Ishikawa (cell line): ENCODE measurements at regions not wholly inside any gene's neighbourhood (a gene's known extent, or its start where the extent isn't known, plus 50 kb on each side); places are given as distances from the start of the nearest gene placed in this dataset.

Source experiments
- CEBPB ChIP-seq: IDR thresholded peaks from 2 replicates; pipeline ENCODE4 v1.6.1; 2012
- CREB1 ChIP-seq: IDR thresholded peaks from 2 replicates; pipeline ENCODE4 v1.6.1; 2012; ENCODE audit warnings: low read depth
- EGR1 ChIP-seq: IDR thresholded peaks from 2 replicates; pipeline ENCODE4 v1.6.1; 2012
- EP300 ChIP-seq: IDR thresholded peaks from 2 replicates; pipeline ENCODE4 v1.6.1; 2012; ENCODE audit warnings: borderline replicate concordance
- FOXM1 ChIP-seq: IDR thresholded peaks from 2 replicates; pipeline ENCODE4 v1.6.1; 2012; ENCODE audit warnings: low read depth, borderline replicate concordance
- NFIC ChIP-seq: IDR thresholded peaks from 2 replicates; pipeline ENCODE4 v1.6.1; 2012
- RAD21 ChIP-seq: IDR thresholded peaks from 2 replicates; pipeline ENCODE4 v1.6.1; 2012; ENCODE audit warnings: low read depth
- TAF1 ChIP-seq: IDR thresholded peaks from 2 replicates; pipeline ENCODE4 v1.6.1; 2012; ENCODE audit warnings: low read depth, mild to moderate bottlenecking
- TCF12 ChIP-seq: IDR thresholded peaks from 2 replicates; pipeline ENCODE4 v1.6.1; 2012; ENCODE audit warnings: low read depth
- TEAD4 ChIP-seq: IDR thresholded peaks from 2 replicates; pipeline ENCODE4 v1.6.1; 2012
- YY1 ChIP-seq: IDR thresholded peaks from 2 replicates; pipeline ENCODE4 v1.6.1; 2012; ENCODE audit warnings: low read depth
- ZBTB7A ChIP-seq: IDR thresholded peaks from 2 replicates; pipeline ENCODE4 v1.6.1; 2012; ENCODE audit warnings: low read depth
- TF ChIP-seq, protein P1 (sequence below): IDR thresholded peaks from 2 replicates; pipeline ENCODE4 v1.6.1; 2012
- TF ChIP-seq, protein P2 (sequence below): IDR thresholded peaks from 2 replicates; pipeline ENCODE4 v1.6.1; 2012
- TF ChIP-seq, protein P3 (sequence below): IDR thresholded peaks from 2 replicates; pipeline ENCODE4 v1.6.1; 2012; ENCODE audit warnings: low read depth, mild to moderate bottlenecking

DNA sequence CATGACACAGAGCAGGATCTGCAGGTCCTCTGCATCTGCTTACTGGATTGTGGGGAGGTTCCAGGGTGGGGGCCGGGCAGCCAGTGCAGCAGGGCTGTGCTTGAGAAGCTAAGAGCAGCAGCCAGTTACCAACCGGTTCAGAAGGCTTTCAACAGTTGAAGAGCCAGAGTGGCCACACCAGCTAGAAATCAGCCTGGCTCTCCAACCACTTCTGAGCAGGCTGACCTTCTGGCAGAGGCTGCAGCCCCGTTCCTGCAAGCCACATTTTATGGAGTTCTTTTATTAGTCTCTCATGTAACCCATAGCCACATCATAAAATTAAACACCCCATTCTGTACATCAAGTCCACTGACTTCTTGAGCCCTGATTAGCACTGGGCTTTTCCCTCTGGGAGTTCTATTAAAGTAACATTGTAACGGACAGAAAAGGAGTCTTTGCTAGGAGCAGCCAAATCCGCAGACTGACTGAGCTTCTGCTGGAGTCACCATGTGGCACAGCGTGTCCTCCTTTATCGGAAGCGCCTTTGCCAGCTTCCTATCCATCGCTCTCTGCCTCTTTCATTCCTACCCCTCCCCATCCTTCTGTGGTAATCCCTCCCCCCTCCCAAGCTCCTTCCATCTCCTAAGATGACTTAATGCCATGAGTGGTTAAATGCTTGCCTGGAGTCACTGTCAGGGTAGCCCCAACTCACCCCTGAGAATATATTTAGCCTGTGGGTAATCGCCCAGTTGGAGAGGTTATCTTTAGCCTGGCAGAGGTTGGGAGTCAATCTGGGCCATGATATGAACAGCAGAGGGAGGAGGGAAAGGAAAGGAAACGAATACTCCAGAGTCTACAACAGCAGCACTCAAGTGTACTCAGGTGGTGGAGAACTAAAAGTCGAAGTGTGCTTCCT, 138.5 kb upstream of the HES1 start:
- TF ChIP-seq, protein P1, sequence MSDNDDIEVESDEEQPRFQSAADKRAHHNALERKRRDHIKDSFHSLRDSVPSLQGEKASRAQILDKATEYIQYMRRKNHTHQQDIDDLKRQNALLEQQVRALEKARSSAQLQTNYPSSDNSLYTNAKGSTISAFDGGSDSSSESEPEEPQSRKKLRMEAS = no peak
- TF ChIP-seq, protein P2, sequence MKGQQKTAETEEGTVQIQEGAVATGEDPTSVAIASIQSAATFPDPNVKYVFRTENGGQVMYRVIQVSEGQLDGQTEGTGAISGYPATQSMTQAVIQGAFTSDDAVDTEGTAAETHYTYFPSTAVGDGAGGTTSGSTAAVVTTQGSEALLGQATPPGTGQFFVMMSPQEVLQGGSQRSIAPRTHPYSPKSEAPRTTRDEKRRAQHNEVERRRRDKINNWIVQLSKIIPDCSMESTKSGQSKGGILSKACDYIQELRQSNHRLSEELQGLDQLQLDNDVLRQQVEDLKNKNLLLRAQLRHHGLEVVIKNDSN = no peak
- TF ChIP-seq NFIC (no peak), EGR1 (no peak), TEAD4 (no peak), CREB1 (no peak), ZBTB7A (no peak), YY1 (no peak), TCF12 (no peak), FOXM1 (no peak), CEBPB (no peak)
- TF ChIP-seq, protein P3, sequence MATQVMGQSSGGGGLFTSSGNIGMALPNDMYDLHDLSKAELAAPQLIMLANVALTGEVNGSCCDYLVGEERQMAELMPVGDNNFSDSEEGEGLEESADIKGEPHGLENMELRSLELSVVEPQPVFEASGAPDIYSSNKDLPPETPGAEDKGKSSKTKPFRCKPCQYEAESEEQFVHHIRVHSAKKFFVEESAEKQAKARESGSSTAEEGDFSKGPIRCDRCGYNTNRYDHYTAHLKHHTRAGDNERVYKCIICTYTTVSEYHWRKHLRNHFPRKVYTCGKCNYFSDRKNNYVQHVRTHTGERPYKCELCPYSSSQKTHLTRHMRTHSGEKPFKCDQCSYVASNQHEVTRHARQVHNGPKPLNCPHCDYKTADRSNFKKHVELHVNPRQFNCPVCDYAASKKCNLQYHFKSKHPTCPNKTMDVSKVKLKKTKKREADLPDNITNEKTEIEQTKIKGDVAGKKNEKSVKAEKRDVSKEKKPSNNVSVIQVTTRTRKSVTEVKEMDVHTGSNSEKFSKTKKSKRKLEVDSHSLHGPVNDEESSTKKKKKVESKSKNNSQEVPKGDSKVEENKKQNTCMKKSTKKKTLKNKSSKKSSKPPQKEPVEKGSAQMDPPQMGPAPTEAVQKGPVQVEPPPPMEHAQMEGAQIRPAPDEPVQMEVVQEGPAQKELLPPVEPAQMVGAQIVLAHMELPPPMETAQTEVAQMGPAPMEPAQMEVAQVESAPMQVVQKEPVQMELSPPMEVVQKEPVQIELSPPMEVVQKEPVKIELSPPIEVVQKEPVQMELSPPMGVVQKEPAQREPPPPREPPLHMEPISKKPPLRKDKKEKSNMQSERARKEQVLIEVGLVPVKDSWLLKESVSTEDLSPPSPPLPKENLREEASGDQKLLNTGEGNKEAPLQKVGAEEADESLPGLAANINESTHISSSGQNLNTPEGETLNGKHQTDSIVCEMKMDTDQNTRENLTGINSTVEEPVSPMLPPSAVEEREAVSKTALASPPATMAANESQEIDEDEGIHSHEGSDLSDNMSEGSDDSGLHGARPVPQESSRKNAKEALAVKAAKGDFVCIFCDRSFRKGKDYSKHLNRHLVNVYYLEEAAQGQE = no peak

DNA sequence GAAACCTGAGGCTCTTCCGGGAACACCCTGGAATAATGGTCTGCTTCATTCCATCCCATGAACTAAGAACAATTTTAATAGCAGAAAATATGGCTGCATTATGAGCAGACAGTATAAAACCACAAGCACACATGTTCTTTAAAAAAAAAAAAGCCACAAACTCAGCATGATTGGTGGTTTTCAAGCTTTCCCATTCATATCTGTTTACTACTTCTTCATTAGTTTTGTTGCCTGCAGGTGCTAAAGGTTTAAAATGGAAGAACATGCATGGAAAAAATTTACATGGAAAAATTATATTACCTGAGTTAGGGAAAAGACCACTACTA, 137.9 kb upstream of the HES1 start:
- TF ChIP-seq, protein P2 = no peak
- TF ChIP-seq, protein P1 = no peak
- TF ChIP-seq NFIC = no peak

DNA sequence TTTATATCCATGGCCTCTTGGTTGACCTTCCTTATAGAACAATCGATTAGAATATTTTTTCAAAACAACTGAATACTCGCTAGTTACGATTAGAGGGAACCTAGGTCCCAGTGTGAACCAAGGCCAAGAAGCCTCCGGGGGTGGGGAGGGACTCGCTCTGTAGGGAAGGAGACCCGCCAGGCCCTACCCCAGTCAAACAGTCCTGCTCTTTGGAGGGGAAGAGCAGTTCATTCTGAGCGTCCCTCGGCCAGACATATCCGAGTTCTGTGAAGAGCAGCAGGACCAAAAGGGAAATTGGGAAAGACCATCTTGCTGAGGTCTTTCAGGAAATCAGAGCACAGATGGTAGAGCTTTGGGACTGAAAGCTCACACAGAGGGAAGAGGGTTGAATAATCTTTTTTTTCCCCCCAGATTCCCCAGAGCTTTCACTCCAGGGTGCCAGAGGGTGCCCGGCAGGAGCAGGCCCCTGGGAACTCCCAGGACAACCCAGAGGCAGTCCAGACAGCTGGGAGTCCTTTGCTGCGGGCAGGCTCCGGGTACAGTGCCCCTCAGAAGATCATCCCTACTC, 137.2 kb upstream of the HES1 start:
- TF ChIP-seq, protein P3 = no peak
- TF ChIP-seq, protein P1 = no peak
- no peak for TF ChIP-seq NFIC
- TF ChIP-seq CREB1 = no peak
- no peak for TF ChIP-seq RAD21
- TF ChIP-seq CEBPB = no peak
- no peak for TF ChIP-seq ZBTB7A
- no peak for TF ChIP-seq TCF12
- TF ChIP-seq TEAD4 = no peak
- TF ChIP-seq TAF1 = no peak
- TF ChIP-seq FOXM1 = no peak
- TF ChIP-seq EGR1 = no peak
- TF ChIP-seq, protein P2 = no peak
- TF ChIP-seq EP300 = no peak
- no peak for TF ChIP-seq YY1

DNA sequence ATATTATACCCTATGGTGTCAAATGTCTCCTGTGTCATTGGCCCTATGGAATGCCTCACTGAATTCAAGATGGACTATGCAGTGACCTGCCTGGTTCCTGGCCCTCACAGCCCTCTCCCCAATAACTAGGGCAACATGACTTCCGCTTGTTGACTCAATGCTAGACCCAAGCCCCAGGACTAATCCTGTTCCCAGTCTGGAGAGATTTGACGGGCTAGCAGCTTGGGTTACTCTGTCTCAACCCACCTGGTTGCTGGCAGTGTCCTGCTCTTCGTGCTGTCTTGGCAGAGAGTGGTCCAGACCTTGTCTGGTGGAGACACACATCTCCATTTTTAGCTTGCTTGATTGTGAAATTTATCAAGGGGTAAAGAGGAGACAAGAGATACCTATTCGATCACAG, 135.8 kb upstream of the HES1 start:
- no peak for TF ChIP-seq YY1

DNA sequence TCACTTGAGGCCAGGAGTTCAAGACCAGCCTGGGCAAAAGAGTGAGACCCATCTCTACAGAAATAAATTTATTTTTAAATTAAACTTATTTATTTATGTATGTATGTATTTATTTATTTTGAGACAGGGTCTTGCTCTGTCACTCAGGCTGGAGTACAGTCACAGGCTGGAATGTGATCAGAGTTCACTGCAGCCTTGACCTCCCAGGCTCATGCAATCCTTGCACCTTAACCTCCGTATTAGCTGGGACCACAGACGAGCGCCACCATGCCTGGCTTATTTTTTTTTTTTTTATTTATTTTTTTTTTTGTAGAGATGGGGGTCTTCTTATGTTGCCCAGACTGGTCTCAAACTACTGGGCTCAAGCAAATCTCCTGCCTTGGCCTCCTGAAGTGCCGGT, 135.2 kb upstream of the HES1 start:
- TF ChIP-seq EGR1 (no peak), TEAD4 (no peak), EP300 (no peak), TCF12 (no peak), TAF1 (no peak), CEBPB (no peak), NFIC (no peak), ZBTB7A (no peak), RAD21 (no peak), YY1 (no peak), CREB1 (no peak)
- TF ChIP-seq, protein P2 = no peak
- TF ChIP-seq, protein P3 = no peak
- TF ChIP-seq, protein P1 = no peak
